Adipose tissue (tissue), 3 donors: ENCODE measurements at regions not wholly inside any gene's neighbourhood (a gene's known extent, or its start where the extent isn't known, plus 50 kb on each side); places are given as distances from the start of the nearest gene placed in this dataset.

ENCODE experiments used
- H3K27ac ChIP-seq: one replicate; pipeline ENCODE4 v1.5.1; 2013; ENCODE audit warnings: low read depth, low read length
- WGBS, 3 donors: extraction: QIAGEN DNeasy Blood & Tissue Kit; methylation state at CpG; one replicate each; pipeline ENCODE4 v1.1.7; 2013; 5-methylcytosine and 5-hydroxymethylcytosine counted together
- donor health status: healthy with polysubstance abuse.
- donor health status: Bipolar disorder and iron deficiency.
- donor health status: healthy.

GRCh38 chr2:12222554-12222953 is 476.1 kb downstream of the LPIN1 start:
- no peak overlapping the region for H3K27ac ChIP-seq
- 74 to 83% (median 77%) methylated on average over 1 of the region's 1 CpG for WGBS, 3 donors

- WGBS, 3 donors: 65 to 96% (median 81%) methylated on average over 6 of the region's 6 CpGs
- no peak overlapping the region for H3K27ac ChIP-seq
These were observed 477.3 kb downstream of the LPIN1 start for GRCh38 chr2:12223732-12224131.

DNA sequence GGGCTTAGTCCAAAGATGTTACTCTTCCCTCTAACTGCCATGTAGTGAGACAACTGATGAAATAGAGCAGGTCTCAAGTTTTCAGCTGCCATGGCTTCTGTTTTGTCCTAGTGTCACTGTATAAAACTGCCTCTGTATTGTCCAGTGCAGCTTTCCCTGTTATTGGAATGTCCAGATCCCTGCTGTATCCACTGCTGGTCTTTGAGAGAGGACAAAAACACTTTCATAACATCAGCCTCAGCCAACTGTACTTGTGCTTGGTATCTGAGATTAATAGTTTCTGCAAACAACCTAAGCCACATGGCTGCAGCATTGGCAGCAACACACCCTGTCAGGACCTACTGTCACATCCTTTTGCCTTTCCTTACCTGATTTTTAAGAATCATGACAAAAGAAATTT is 480.2 kb downstream of the LPIN1 start:
- H3K27ac ChIP-seq: no peak overlapping the region

- 90 to 98% (median 92%) methylated on average over 4 of the region's 4 CpGs for WGBS, 3 donors
These were observed 481.6 kb downstream of the LPIN1 start for GRCh38 chr2:12227941-12228608.

DNA sequence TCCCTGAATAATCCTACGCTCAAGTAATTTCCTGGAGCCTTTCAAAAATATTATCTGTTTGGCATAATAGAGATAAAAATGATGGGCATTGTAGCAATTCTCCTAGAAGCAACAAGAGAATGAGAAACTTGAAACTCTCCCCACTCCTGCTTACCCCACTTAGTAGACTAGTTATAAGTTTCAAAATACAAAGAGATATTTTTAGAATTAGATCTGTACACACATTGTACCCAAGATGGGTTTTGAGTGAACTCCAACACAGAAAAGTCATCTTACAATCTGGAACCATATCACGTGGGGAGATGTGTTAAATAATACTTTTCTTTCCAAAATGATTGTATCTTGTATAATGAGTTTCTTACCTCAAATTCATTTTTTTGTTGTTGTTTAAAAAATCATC is 484.9 kb downstream of the LPIN1 start:
- WGBS, 3 donors: 79 to 93% (median 90%) methylated on average over 2 of the region's 2 CpGs
- H3K27ac ChIP-seq: no peak overlapping the region

More at GRCh38 chr2:12227941-12228608, 481.6 kb downstream of the LPIN1 start:
- no peak overlapping the region for H3K27ac ChIP-seq

DNA sequence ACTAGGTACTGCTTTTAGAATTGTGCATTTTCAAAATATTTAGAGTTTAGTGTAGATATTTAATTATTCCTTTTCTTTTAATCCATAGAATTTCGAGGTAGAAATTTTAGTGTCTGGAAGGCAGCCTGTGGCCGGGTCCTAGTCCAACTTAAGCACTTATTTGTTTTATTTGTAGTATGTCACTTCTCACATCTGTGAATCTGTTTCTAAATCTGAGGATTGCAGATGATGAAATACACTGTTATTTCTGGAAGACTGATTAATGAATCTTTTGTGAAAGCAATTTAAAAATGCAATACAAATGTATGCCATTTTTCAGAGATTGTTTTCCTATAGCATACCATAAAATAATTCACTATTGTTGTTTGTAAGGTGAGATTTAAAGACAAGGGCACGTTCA is 483.9 kb upstream of the TRIB2 start:
- 65 to 93% (median 88%) methylated on average over 3 of the region's 3 CpGs for WGBS, 3 donors
- no peak overlapping the region for H3K27ac ChIP-seq

DNA sequence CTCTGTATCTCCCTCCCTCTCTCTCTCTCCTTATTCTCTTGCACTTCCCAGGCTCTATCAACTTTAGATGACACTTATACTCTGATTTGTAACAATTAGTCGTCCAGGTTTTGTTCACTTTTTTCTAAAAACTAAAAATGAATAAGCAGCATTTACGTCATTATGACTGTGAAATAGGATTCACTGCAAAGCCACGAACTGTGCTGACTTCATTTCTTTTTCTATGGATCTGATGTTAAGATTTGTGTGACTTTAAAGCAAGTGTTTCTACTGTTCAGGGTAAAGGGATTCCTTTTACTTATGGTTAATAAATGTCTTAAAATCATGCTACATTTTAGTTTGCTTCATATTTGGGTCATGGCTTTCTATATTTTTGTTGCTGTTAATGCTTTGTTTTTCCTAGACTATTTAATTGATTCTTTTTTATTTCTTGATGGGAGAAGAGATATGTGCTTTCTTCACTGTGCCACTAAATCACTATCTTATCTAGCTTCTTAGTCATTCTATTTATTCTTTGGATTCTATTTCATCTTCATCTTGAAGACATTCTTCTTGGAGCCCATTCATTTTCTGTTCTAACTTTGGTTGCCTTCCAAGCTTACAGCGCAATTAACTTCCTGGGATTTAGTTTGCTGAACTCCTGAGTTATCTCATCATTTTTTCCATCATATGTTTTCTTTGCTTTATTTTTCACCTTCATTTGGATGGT is 480.4 kb upstream of the TRIB2 start:
- no peak overlapping the region for H3K27ac ChIP-seq
- 51 to 81% (median 71%) methylated on average over 4 of the region's 4 CpGs for WGBS, 3 donors

DNA sequence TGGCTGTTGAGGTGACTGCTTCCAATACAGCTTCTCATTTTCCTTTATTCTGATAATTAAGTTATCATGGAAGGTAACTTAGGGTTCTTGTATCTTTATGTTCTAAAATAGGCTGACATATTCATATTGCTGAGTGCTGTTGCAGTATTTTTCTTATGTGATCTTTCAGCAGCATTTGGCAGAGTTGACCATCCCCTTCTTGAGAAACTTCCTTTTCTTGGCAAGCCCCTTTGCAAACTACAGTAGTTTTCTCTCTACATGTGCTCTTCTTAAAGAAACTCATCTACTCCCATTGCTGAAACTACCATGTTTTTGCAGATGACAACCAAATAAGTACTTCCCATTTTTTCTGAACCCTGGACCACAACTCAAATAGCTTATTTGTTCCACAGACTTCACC is 476.5 kb upstream of the TRIB2 start:
- H3K27ac ChIP-seq: no peak overlapping the region

DNA sequence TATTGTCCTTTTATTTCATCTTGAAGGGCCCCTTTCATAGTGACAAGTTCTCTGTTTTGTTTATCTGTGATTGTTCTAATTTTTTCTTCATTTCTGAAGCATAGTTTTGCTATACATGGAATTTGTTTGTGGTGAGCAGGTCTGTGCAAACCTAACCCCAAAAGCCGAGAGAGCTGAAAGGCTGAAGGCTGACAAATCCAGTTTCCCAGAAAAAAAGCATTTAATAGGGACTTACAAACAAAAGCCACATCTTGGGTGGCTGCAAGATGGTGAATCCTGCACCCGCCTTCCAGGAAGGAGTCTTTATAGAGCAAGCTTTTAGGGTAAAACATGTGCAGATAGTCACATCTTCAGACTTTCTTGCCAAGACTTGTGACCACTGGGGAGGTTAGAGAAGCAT is 473.4 kb upstream of the TRIB2 start:
- no peak overlapping the region for H3K27ac ChIP-seq
- WGBS, 3 donors: 91 to 96% (median 95%) methylated on average over 2 of the region's 2 CpGs

DNA sequence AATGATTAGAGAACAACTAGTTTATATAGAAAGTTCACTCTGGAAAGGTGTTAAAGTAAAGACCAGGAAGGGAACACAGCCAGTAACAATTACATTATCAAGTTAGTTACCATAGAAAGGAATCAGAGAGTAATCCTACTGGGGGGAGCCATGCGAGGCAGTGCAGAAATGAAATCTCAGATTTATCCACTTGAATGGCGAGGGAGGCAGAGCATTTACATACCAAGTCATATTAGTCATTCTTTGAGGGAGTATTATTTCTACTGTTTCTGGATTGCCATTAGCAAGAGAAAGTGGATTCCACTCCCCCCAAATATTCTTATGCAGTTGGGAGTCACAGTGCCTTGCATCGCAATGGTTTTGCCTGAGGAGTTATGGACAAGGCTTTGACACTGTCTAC is 472.7 kb upstream of the TRIB2 start:
- H3K27ac ChIP-seq: no peak overlapping the region
- WGBS, 3 donors: 31 to 69% (median 32%) methylated on average over 3 of the region's 3 CpGs

GRCh38 chr2:12251121-12251520 is 465.6 kb upstream of the TRIB2 start:
- no peak overlapping the region for H3K27ac ChIP-seq
- WGBS, 3 donors: 92 to 96% (median 96%) methylated on average over 2 of the region's 2 CpGs

- no peak overlapping the region for H3K27ac ChIP-seq
These were observed 465.0 kb upstream of the TRIB2 start for GRCh38 chr2:12251749-12252148.

DNA sequence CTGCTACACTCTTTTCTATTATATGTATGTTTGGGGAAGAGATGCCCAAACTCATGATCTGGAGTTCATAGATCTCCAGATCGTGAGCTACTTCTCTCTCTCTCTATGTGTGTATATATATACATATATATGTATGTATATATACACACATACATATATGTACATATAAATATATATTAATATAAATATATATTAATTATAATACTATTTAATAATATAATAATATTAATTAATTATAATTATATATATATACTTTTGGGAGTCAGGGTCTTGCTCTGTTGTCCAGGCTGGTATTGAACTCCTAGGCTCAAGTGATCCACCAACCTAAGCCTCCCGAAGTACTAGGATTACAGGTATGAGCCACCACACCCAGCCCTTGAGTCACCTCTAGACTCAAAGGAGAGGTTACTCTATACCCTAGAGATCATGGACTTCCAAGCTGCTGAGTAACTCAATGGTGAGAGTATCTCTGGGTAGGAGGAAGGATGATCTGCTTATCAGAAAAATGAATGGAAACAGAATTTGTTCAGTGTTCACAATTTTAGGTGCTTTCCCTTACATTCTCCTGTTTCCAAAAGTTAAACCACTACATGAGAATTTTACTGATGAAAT is 463.5 kb upstream of the TRIB2 start:
- 95 to 99% (median 98%) methylated on average over 2 of the region's 2 CpGs for whole genome bisulfite sequencing, 3 donors
- no peak overlapping the region for H3K27ac ChIP-seq

GRCh38 chr2:12254280-12254860 is 462.4 kb upstream of the TRIB2 start:
- WGBS, 3 donors: 24 to 89% (median 85%) methylated on average over 6 of the region's 6 CpGs
- no peak overlapping the region for H3K27ac ChIP-seq

- 76 to 85% (median 76%) methylated on average over 2 of the region's 2 CpGs for WGBS, 3 donors
- no peak overlapping the region for H3K27ac ChIP-seq
These were observed 460.5 kb upstream of the TRIB2 start for GRCh38 chr2:12256206-12256605.

- H3K27ac ChIP-seq: no peak overlapping the region
These were observed 459.3 kb upstream of the TRIB2 start for GRCh38 chr2:12257476-12257875.

DNA sequence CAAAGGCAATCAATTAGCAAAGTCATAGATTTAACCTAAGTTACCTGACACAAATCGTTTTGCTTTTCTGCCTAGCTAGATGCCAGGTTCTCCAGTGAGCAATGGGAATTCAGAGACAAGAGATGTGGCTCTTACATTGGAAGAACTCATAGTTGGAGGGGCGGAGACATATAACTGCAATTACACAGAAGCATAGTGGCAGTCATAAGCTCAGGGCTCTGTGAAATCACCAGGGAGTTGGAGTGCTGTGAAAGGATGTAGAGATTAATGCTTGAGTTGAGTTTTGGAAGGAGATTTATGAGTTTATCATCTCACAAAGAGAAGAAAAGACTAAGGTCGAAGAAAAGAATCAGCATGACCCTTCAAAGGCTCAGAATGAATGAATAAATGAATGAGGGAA is 457.2 kb upstream of the TRIB2 start:
- 91 to 93% (median 92%) methylated on average over 3 of the region's 3 CpGs for WGBS, 3 donors
- H3K27ac ChIP-seq: no peak overlapping the region

More at GRCh38 chr2:12257476-12257875, 459.3 kb upstream of the TRIB2 start:
- WGBS, 3 donors: 31 to 58% (median 32%) methylated on average over 3 of the region's 3 CpGs

DNA sequence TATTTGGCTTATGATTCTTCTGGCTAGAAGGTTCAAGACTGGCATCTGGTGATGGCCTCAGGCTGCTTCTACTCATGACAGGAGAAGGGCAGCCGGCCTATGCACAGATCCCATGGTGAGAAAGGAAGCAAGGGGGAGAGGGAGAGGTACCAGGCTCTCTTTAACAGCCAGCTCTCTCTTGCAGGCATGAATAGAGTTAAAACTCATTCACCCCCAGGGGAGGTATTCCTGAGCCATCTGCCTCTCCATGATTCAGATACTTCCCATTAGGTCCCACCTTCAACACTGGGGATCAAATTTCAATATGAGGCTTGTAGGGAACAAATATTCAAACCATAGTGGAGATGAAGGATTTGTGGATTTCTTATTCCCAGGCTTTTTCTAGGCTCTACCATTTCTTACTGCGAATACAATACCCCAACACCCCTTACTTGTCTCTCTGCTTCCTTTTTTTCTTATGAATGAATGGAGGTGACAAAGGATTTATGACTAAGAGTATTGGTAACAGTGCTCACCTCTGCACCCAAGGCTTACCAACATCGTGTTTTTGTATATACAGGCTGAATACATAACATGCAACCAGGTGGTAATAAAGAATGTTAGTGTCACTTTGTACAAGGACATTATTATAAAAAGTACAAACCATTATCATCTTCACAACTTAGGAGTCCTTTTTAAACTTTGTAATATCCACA is 454.6 kb upstream of the TRIB2 start:
- WGBS, 3 donors: 76 to 93% (median 89%) methylated on average over 3 of the region's 3 CpGs
- no peak overlapping the region for H3K27ac ChIP-seq
